H1 (cell line): ENCODE measurements at regions not wholly inside any gene's neighbourhood (a gene's known extent, or its start where the extent isn't known, plus 50 kb on each side); places are given as distances from the start of the nearest gene placed in this dataset.

Experiments
- CTCF ChIA-PET: fragments of 300-600 bp; sonication (Branson Sonifier 250); formaldehyde crosslinking; loops from one replicate; lab custom pipeline; 2021; ENCODE audit not compliant: partially characterized antibody; lab: Charles Lee
- POLR2A ChIA-PET: fragments of 300-600 bp; sonication (Branson Sonifier 250); formaldehyde crosslinking; loops from one replicate; lab custom pipeline; 2021; ENCODE audit warnings: inconsistent platforms; ENCODE audit not compliant: partially characterized antibody; lab: Charles Lee
- DNase-seq, 2 experiments: peaks; one replicate each; pipeline versions ENCODE4 v3.0.0 to v3.0.0-alpha.2; 2010 to 2022; ENCODE audit warnings: low spot score in 2 of 2, low read depth in 1 of 2, mixed read lengths in 1 of 2
- FAIRE-seq: peaks from 2 replicates; lab custom pipeline; 2011; peaks lifted over from hg19 to GRCh38; lab: Jason Lieb, UNC
- H2AFZ ChIP-seq: 2 replicates; pipeline ENCODE4 v1.8.1; 2012; ENCODE audit warnings: low read length, inconsistent platforms
- H2AK5ac ChIP-seq: 2 replicates; pipeline ENCODE4 v1.6.1; 2013; ENCODE audit warnings: low read depth, low read length
- H2BK120ac ChIP-seq: replicated peaks from 2 replicates; pipeline ENCODE3; 2013; ENCODE audit warnings: low read depth, low read length, inconsistent platforms
- H2BK12ac ChIP-seq: 2 replicates; pipeline ENCODE4 v1.6.1; 2013; ENCODE audit warnings: low read depth, low read length
- H2BK15ac ChIP-seq: 2 replicates; pipeline ENCODE4 v1.6.1; 2013; ENCODE audit warnings: low read length
- H2BK20ac ChIP-seq: 2 replicates; pipeline ENCODE4 v1.6.1; 2013; ENCODE audit warnings: low read length
- H2BK5ac ChIP-seq: 2 replicates; pipeline ENCODE4 v1.6.1; 2013; ENCODE audit warnings: low read depth, low read length
- H3K14ac ChIP-seq: 2 replicates; pipeline ENCODE4 v1.6.1; 2013; ENCODE audit warnings: inconsistent platforms; ENCODE audit not compliant: insufficient read length
- H3K18ac ChIP-seq: 2 replicates; pipeline ENCODE4 v1.6.1; 2013; ENCODE audit warnings: low read length; ENCODE audit errors: extremely low read depth
- H3K23ac ChIP-seq: 2 replicates; pipeline ENCODE4 v1.6.1; 2013; ENCODE audit warnings: inconsistent platforms; ENCODE audit not compliant: insufficient read length
- H3K23me2 ChIP-seq: 2 replicates; pipeline ENCODE4 v1.6.1; 2013; ENCODE audit warnings: low read depth, low read length
- H3K27ac ChIP-seq: 2 replicates; pipeline ENCODE4 v1.6.1; 2011; ENCODE audit warnings: low read depth, low read length, inconsistent platforms
- H3K27me3 ChIP-seq, 4 experiments: replicated peaks in 1 of 4; 1 replicate in 1 of 4; 2 replicates in 3 of 4; pipeline versions ENCODE4 v1.6.1 to v1.8.1; 2011 to 2013; ENCODE audit warnings: low read length in 3 of 4, mild to moderate bottlenecking in 3 of 4, inconsistent platforms in 2 of 4, mixed read lengths in 2 of 4, moderate library complexity in 1 of 4; ENCODE audit not compliant: control insufficient read depth in 3 of 4, insufficient read depth in 3 of 4; ENCODE audit errors: extremely low read depth in 1 of 4
- H3K36me3 ChIP-seq, 4 experiments: 2 replicates each; pipeline versions ENCODE4 v1.6.1 to v1.8.1; 2011 to 2013; ENCODE audit warnings: mild to moderate bottlenecking in 4 of 4, low read length in 3 of 4, moderate library complexity in 2 of 4, control low read depth in 1 of 4, inconsistent platforms in 1 of 4; ENCODE audit not compliant: insufficient read depth in 4 of 4, control insufficient read depth in 2 of 4
- H3K4ac ChIP-seq: replicated peaks from 2 replicates; pipeline ENCODE3; 2013; ENCODE audit warnings: low read length, low read depth, mixed read lengths, inconsistent platforms; ENCODE audit not compliant: insufficient read length
- H3K4me1 ChIP-seq, 4 experiments: replicated peaks in 1 of 4; 1 replicate in 1 of 4; 2 replicates in 3 of 4; pipeline versions ENCODE4 v1.6.1 to v1.8.1; 2011 to 2013; ENCODE audit warnings: low read length in 3 of 4, inconsistent platforms in 2 of 4, mixed read lengths in 1 of 4; ENCODE audit not compliant: insufficient read depth in 4 of 4, control insufficient read depth in 3 of 4
- H3K4me2 ChIP-seq, 2 experiments: 2 replicates each; pipeline versions ENCODE4 v1.6.1 to v1.8.1; 2011 to 2013; ENCODE audit warnings: low read depth in 2 of 2, low read length in 2 of 2, control low read depth in 1 of 2, inconsistent platforms in 1 of 2, mild to moderate bottlenecking in 1 of 2; ENCODE audit not compliant: insufficient read depth in 1 of 2
- H3K4me3 ChIP-seq, 4 experiments: fragments of 200-600, 300-600 bp in 1 of 4; sonication (generic), shearing (Covaris generic), sonication (Bioruptor Twin) in 1 of 4; 2 replicates each; pipeline versions ENCODE4 v1.5.1 to v1.8.1; 2011 to 2016; ENCODE audit warnings: low read length in 4 of 4, low read depth in 3 of 4, control low read depth in 2 of 4, inconsistent platforms in 2 of 4, mild to moderate bottlenecking in 2 of 4, mixed read lengths in 1 of 4, moderate library complexity in 1 of 4; ENCODE audit not compliant: insufficient read depth in 2 of 4; ENCODE audit errors: extremely low read depth in 1 of 4
- H3K56ac ChIP-seq: replicated peaks from 2 replicates; pipeline ENCODE3; 2013; ENCODE audit warnings: low read depth, mild to moderate bottlenecking, mixed read lengths, low read length, inconsistent platforms; ENCODE audit not compliant: insufficient read length
- H3K79me1 ChIP-seq: 2 replicates; pipeline ENCODE4 v1.6.1; 2013; ENCODE audit warnings: low read depth, low read length, control low read depth
- H3K79me2 ChIP-seq, 2 experiments: 2 replicates each; pipeline versions ENCODE4 v1.6.1 to v1.8.1; 2012 to 2013; ENCODE audit warnings: low read length in 2 of 2, mild to moderate bottlenecking in 2 of 2, inconsistent platforms in 1 of 2; ENCODE audit not compliant: insufficient read depth in 2 of 2, control insufficient read depth in 1 of 2
- H3K9ac ChIP-seq, 4 experiments: replicated peaks in 1 of 4; 1 replicate in 1 of 4; 2 replicates in 3 of 4; pipeline versions ENCODE4 v1.6.1 to v1.8.1; 2011 to 2013; ENCODE audit warnings: low read depth in 3 of 4, low read length in 3 of 4, control low read depth in 2 of 4, mild to moderate bottlenecking in 2 of 4, moderate library complexity in 2 of 4, inconsistent platforms in 1 of 4; ENCODE audit errors: extremely low read depth in 1 of 4
- H3K9me3 ChIP-seq, 2 experiments: 2 replicates each; pipeline versions ENCODE4 v1.6.1 to v1.8.1; 2012 to 2013; ENCODE audit warnings: mild to moderate bottlenecking in 2 of 2, moderate library complexity in 2 of 2, control low read depth in 1 of 2, inconsistent platforms in 1 of 2, low read depth in 1 of 2, low read length in 1 of 2, mixed read lengths in 1 of 2; ENCODE audit not compliant: insufficient read depth in 2 of 2
- H4K20me1 ChIP-seq, 2 experiments: replicated peaks in 1 of 2; 2 replicates each; pipeline versions ENCODE3 to v1.8.1; 2011 to 2013; ENCODE audit warnings: inconsistent platforms in 2 of 2, low read length in 2 of 2, mild to moderate bottlenecking in 1 of 2; ENCODE audit not compliant: insufficient read depth in 2 of 2, control insufficient read depth in 1 of 2
- H4K5ac ChIP-seq: 2 replicates; pipeline ENCODE4 v1.6.1; 2013; ENCODE audit warnings: low read length, low read depth, mixed read lengths, inconsistent platforms; ENCODE audit not compliant: insufficient read length
- H4K8ac ChIP-seq: 2 replicates; pipeline ENCODE4 v1.8.0; 2013; ENCODE audit warnings: mild to moderate bottlenecking, moderate library complexity, low read length, inconsistent platforms; ENCODE audit not compliant: insufficient read depth; ENCODE audit errors: extremely low read depth
- H4K91ac ChIP-seq: replicated peaks from 2 replicates; pipeline ENCODE3; 2013; ENCODE audit warnings: low read length, mixed read lengths, inconsistent platforms; ENCODE audit not compliant: insufficient read length
- SP2 ChIP-seq: IDR thresholded peaks from 2 replicates; pipeline ENCODE4 v1.6.1; 2012; ENCODE audit warnings: mild to moderate bottlenecking, low read length, inconsistent platforms
- WGBS, 2 experiments: shearing (Covaris generic) in 1 of 2; methylation state at CpG; one replicate each; pipeline versions ENCODE4 v1.1.6 to v1.1.7; 2013 to 2015; ENCODE audit warnings: low lambda C conversion rate in 2 of 2, mixed read lengths in 2 of 2, inconsistent platforms in 1 of 2, low coverage in 1 of 2, missing lambda C conversion rate in 1 of 2; ENCODE audit not compliant: insufficient replicate concordance in 2 of 2, insufficient coverage in 1 of 2, insufficient read length in 1 of 2; ENCODE audit errors: extremely low coverage in 1 of 2, missing lambda C conversion rate in 1 of 2; 5-methylcytosine and 5-hydroxymethylcytosine counted together

- no peak overlapping the region for H3K18ac ChIP-seq
- no peak overlapping the region for H3K4me3 ChIP-seq
- H3K56ac ChIP-seq: no peak overlapping the region
- no peak for TF ChIP-seq SP2
- no peak overlapping the region for H4K91ac ChIP-seq
- no peak overlapping the region for H3K23ac ChIP-seq
- no peak overlapping the region for H3K4ac ChIP-seq
- no peaks in the 10 kb centered on the region for H3K27me3 ChIP-seq
- ChIA-PET POLR2A (no interaction called here), CTCF (no interaction called here)
- H3K23me2 ChIP-seq: no peaks in the 10 kb centered on the region
- H3K79me1 ChIP-seq: no peaks in the 10 kb centered on the region
- H2BK5ac ChIP-seq: no peak overlapping the region
- no peak overlapping the region for H4K8ac ChIP-seq
- no peak overlapping the region for H2AFZ ChIP-seq
- H3K14ac ChIP-seq: no peak overlapping the region
- H3K4me1 ChIP-seq: no peaks in the 10 kb centered on the region
- H2BK15ac ChIP-seq: no peak overlapping the region
- H3K79me2 ChIP-seq: no peaks in the 10 kb centered on the region
- no peak overlapping the region for H2BK120ac ChIP-seq
- H4K20me1 ChIP-seq: no peaks in the 10 kb centered on the region
- H3K27ac ChIP-seq: no peak overlapping the region
- 92% methylated on average over 1 of the region's 1 CpG; no CpG with 5 or more reads in 1 of the 2 experiments for WGBS, 2 experiments
- H3K9me3 ChIP-seq: peaks cover 10 to 12% of the 10 kb centered on the region in 2 experiments; a peak in 3 of 4 replicates
- H3K9ac ChIP-seq: no peak overlapping the region
- no peak overlapping the region for H2BK20ac ChIP-seq
- H2BK12ac ChIP-seq: no peak overlapping the region
- DNase-seq: no peak
- H2AK5ac ChIP-seq: no peak overlapping the region
- no peak overlapping the region for H4K5ac ChIP-seq
- H3K4me2 ChIP-seq: no peak overlapping the region
- H3K36me3 ChIP-seq: no peaks in the 10 kb centered on the region; a peak in 1 of 8 replicates
- FAIRE-seq: no peak
These were observed 364.6 kb downstream of the GJA1 start for GRCh38 chr6:121800047-121800446.
